Right ventricle myocardium superior (tissue), 1 donor: ENCODE measurements at regions not wholly inside any gene's neighbourhood (a gene's known extent, or its start where the extent isn't known, plus 50 kb on each side); places are given as distances from the start of the nearest gene placed in this dataset.
"Not testable (repeated sequence)": the region's sequence is repeated elsewhere in the genome, so short reads cannot be mapped to it uniquely, and the experiment has no call there.

Experiments used
- ATAC-seq: fragments of 200-7000 bp; cut with Tn5 transposase; one replicate; pipeline ENCODE4 v1.9.1; 2020; ENCODE audit warnings: mild to moderate bottlenecking; ENCODE audit not compliant: poor library complexity
- DNase-seq: peaks from one replicate; pipeline ENCODE4 v3.0.0-alpha.2; 2020
- intact Hi-C: fragments of 100-400 bp; cut with DNase I; formaldehyde crosslinking; loops from one replicate; pipeline ENCODE4 v1.11.2; 2022
- donor health status: DM: no; HTN: yes; CAD: no; lungs with severe emphysema.

DNA sequence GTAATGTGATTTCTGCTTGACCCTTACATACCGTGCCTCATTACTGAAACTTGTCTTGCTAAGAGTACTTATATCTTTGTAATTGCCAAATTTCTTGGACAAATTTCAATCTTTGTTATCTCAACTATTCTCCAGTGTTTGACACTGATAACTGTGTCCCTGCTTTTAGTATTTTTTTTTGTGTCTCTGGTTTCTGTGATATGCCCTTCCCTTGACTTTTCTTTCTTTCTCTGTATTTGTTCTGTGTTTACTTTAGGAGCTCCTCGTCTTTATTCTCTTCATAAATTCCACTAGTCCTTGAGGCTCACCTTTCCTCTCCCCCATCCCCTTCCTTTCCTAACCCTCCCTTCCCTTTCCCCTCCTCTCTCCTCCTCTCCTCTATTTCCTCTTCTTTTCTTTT, 123.7 kb upstream of the FBXL17 start:
- no peak for DNase-seq
- intact Hi-C loops = no loop called here
- no peak for ATAC-seq

- ATAC-seq = no peak
- no peak for DNase-seq
- intact Hi-C loops = no loop called here
Measured at GRCh38 chr5:108504974-108505373, 123.1 kb upstream of the FBXL17 start.

GRCh38 chr5:108503986-108504385, 122.1 kb upstream of the FBXL17 start:
- no peak for ATAC-seq
- intact Hi-C loops = no loop called here

GRCh38 chr5:108495615-108496014, 113.7 kb upstream of the FBXL17 start:
- intact Hi-C loops, ATAC-seq, DNase-seq: not testable (repeated sequence)

More at GRCh38 chr5:108503986-108504385, 122.1 kb upstream of the FBXL17 start:
- no peak for DNase-seq

- ATAC-seq = no peak
- intact Hi-C loops = no loop called here
- DNase-seq = no peak
Measured at GRCh38 chr5:108487951-108488350, 106.1 kb upstream of the FBXL17 start.

DNA sequence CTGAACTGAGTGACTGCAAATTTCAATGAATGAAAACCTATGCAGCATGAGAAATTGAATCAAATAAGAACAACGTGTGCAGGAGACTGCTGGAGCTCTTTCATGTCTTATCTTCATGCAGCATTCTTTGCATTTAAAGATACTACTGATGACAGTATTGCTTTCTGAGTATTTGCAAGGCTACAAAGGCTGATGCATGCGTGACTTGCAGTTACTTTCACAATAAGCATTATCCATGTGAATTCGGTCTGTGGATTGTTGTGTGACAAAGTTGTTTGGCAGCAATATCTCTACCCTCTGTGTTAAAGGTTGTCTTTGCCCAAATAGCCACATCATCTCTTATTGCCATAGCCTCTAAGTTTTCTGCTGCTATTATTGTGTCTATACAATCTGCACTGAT, 102.1 kb upstream of the FBXL17 start:
- no peak for DNase-seq
- no peak for ATAC-seq
- intact Hi-C loops = no loop called here

DNA sequence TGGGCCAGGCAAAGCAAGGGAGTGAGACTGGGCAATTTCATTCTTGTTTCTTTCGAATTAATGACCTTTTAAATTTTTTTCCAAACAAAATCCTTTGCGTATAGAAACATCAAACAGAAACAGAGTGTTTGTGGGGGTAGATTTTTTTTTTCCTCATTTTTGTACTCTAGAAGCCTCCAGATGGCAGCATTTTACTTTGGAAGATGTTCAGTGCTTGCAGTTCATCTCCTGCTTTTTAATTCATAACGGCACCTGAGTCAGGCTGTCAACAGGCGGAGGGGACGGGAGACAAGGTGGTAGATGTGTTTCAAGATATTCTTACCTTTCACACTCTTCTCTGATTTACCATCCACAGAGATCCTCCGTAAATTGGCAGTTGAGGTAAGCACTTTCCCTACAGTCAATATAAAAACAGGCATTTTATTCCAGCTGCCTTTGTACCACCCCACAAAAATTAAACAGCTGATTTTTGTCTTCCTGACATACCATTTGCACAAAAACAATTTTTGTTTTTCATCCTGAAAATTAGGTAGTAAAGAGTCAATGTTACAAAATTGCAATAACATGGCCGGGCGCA, 99.5 kb upstream of the FBXL17 start:
- intact Hi-C loops = no loop called here
- no peak for ATAC-seq
- DNase-seq = no peak

- no peak for DNase-seq
- intact Hi-C loops = no loop called here
- ATAC-seq = peak; percentile 49
Measured at GRCh38 chr5:108472237-108472636, 90.3 kb upstream of the FBXL17 start.

DNA sequence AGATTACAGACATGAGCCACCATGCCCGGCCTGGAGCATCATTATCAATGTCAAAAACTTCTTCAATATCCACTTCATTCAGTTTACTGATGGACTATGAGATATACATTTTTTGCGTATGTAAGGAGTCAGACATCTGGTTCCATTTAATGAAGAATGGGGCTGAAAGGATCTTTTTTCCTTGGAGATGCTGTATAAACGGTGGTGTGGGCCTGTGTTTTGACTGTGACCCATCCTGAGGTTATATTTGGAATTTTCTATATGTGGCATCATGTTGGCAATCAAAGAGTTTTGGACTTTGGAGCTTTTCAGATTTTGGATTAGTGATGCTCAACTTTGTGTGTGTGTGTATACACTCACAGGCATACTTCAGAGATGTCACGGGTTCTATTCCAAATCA, 85.7 kb upstream of the FBXL17 start:
- DNase-seq (no peak), ATAC-seq (no peak)
- intact Hi-C loops = no loop called here

GRCh38 chr5:108461628-108462367, 79.9 kb upstream of the FBXL17 start:
- intact Hi-C loops = no loop called here
- DNase-seq (no peak), ATAC-seq (no peak)

DNA sequence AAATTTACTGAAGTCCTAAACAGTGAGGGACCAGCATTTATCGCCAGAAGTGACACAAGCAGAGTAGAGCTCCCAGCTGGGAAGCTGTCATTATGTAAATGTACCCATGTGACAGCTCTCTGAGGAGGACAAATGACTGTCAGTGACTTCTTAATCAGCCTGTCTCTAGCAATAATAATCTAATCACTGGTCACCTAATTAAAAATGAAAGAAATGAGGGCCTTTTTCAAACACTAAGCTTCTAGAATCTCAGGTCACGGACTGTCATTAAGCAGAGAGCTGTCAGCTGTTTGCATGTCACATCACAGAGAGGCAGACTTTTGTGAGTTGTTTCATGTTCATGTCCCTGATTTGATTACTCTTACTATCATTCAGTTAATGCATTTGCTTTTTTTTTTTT, 77.9 kb upstream of the FBXL17 start:
- no peak for DNase-seq
- intact Hi-C loops = no loop called here
- ATAC-seq = no peak

DNA sequence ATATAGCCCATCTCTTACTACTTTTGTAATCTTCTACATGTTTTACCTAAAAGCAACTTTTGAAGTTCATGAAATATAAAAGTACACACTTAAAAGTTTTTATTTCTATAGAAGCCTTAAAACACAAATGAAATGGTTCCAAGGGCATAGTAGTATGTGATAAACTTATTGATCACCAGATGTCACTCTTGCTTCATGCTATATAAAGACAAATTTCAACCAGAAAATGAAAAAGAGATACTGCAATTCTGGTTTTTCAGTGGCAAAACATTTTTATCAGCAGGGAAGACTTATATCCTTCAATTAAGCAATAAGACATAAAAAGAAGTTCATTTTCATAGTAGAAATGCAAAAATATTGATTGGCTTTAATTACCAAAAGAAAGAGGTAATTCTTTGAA, 69.4 kb upstream of the FBXL17 start:
- ATAC-seq (no peak), DNase-seq (no peak)
- intact Hi-C loops = no loop called here

GRCh38 chr5:108444130-108444529, 62.2 kb upstream of the FBXL17 start:
- intact Hi-C loops, DNase-seq, ATAC-seq: not testable (repeated sequence)

- DNase-seq, ATAC-seq, intact Hi-C loops: not testable (repeated sequence)
Measured at GRCh38 chr5:108442063-108442651, 60.3 kb upstream of the FBXL17 start.

DNA sequence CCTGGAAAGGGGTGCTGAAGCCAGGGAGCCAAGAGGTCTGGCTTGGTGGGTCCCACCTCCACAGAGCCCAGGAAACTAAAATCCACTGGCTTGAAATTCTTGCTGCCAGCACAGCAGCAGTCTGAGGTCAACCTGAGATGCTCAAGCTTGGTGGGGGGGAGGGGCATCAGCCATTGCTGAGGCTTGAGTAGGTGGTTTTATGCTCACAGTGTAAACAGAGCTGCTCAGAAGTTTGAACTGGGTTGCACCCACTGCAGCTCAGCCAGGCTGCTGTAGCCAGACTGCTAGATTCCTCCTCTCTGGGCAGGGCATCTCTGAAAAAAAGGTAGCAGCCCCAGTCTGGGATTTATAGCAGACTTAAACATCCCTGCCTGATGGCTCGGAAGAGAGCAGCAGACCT, 55.5 kb upstream of the FBXL17 start:
- DNase-seq = no peak
- intact Hi-C loops = no loop called here

GRCh38 chr5:108436696-108437095, 54.8 kb upstream of the FBXL17 start:
- intact Hi-C loops = no loop called here
- ATAC-seq = no peak
- no peak for DNase-seq

More for the DNA sequence above, 55.5 kb upstream of the FBXL17 start:
- ATAC-seq = no peak

- ATAC-seq (no peak), DNase-seq (no peak)
- intact Hi-C loops = no loop called here
Measured at GRCh38 chr5:108433600-108433999, 51.7 kb upstream of the FBXL17 start.

- intact Hi-C loops = no loop called here
- DNase-seq (no peak), ATAC-seq (no peak)
Measured at GRCh38 chr5:108432024-108432423, 50.1 kb upstream of the FBXL17 start.
